ENCODE measurements at regions not wholly inside any gene's neighbourhood (a gene's known extent, or its start where the extent isn't known, plus 50 kb on each side); places are given as distances from the start of the nearest gene placed in this dataset.

GRCh38 chr22:49676783-49677494, 150.7 kb downstream of the BRD1 start:
- no peak for DNase-seq
- no peak for TF ChIP-seq POLR2A (IDR thresholded peaks at IDR 0.05)
- TF ChIP-seq CTCF (IDR thresholded peaks at IDR 0.05), result no peak
- H3K4me1 ChIP-seq, result no peaks in the 10 kb centered on the region
- H3K36me3 ChIP-seq, result no peaks in the 10 kb centered on the region
- 46 to 92% methylated on average over 2 to 4 of the region's 9 CpGs for WGBS, 2 donors
- H3K27me3 ChIP-seq, result peaks cover 0 to 41% (median 1%) of the 10 kb centered on the region in 4 donors
- no peak overlapping the region for H3K27ac ChIP-seq
- intact Hi-C loops (cut with DNase I), result no loop called here
- no peaks in the 10 kb centered on the region for H3K9me3 ChIP-seq
- no peak overlapping the region for H3K4me3 ChIP-seq

- WGBS, 2 donors, result 55 to 88% methylated on average over 2 to 5 of the region's 5 CpGs
- H3K4me3 ChIP-seq, result no peak overlapping the region
- peaks cover 0 to under 1% (median 0%) of the 10 kb centered on the region in 3 donors for H3K4me1 ChIP-seq
- H3K27ac ChIP-seq, result no peak overlapping the region
- no peaks in the 10 kb centered on the region for H3K36me3 ChIP-seq
- H3K27me3 ChIP-seq, result peaks cover 0 to 48% (median 4%) of the 10 kb centered on the region in 4 donors
- H3K9me3 ChIP-seq, result no peaks in the 10 kb centered on the region
- TF ChIP-seq POLR2A (IDR thresholded peaks at IDR 0.05) (no peak), CTCF (IDR thresholded peaks at IDR 0.05) (no peak)
- intact Hi-C loops (cut with DNase I), result no loop called here
- no peak for DNase-seq
These were observed 151.4 kb downstream of the BRD1 start for GRCh38 chr22:49676230-49676629.

GRCh38 chr22:49674479-49675050, 153.1 kb downstream of the BRD1 start:
- no peak for TF ChIP-seq CTCF (IDR thresholded peaks at IDR 0.05)
- no peak for TF ChIP-seq POLR2A (IDR thresholded peaks at IDR 0.05)
- no peak for DNase-seq
- Histone ChIP-seq H3K4me1 (peaks cover 0 to 15% (median 4%) of the 10 kb centered on the region in 3 donors), H3K27me3 (peaks cover 6 to 65% (median 11%) of the 10 kb centered on the region in 4 donors), H3K4me3 (no peak overlapping the region), H3K27ac (no peak overlapping the region), H3K9me3 (no peaks in the 10 kb centered on the region), H3K36me3 (no peaks in the 10 kb centered on the region)
- intact Hi-C loops (cut with DNase I), result no loop called here
- WGBS, 2 donors, result 76 to 83% methylated on average over 11 to 12 of the region's 12 CpGs

GRCh38 chr22:49673048-49673447, 154.6 kb downstream of the BRD1 start:
- intact Hi-C loops (cut with DNase I), result no loop called here
- Histone ChIP-seq H3K4me3 (no peak overlapping the region), H3K9me3 (no peaks in the 10 kb centered on the region), H3K27me3 (peaks cover 6 to 73% (median 11%) of the 10 kb centered on the region in 4 donors), H3K4me1 (peaks cover 0 to 15% (median 4%) of the 10 kb centered on the region in 3 donors), H3K36me3 (no peaks in the 10 kb centered on the region), H3K27ac (no peak overlapping the region)
- DNase-seq, result no peak
- 36 to 40% methylated on average over 10 to 14 of the region's 14 CpGs for WGBS, 2 donors
- TF ChIP-seq POLR2A (IDR thresholded peaks at IDR 0.05) (no peak), CTCF (IDR thresholded peaks at IDR 0.05) (no peak)

- Histone ChIP-seq H3K27me3 (peaks cover 6 to 71% (median 11%) of the 10 kb centered on the region in 4 donors), H3K4me3 (no peak overlapping the region), H3K4me1 (peaks cover 0 to 15% (median 4%) of the 10 kb centered on the region in 3 donors), H3K27ac (no peak overlapping the region), H3K9me3 (no peaks in the 10 kb centered on the region), H3K36me3 (no peaks in the 10 kb centered on the region)
- intact Hi-C loops (cut with DNase I), result no loop called here
- TF ChIP-seq POLR2A (IDR thresholded peaks at IDR 0.05) (no peak), CTCF (IDR thresholded peaks at IDR 0.05) (no peak)
- DNase-seq, result no peak
- 25 to 35% methylated on average over 7 to 8 of the region's 17 CpGs for WGBS, 2 donors
These were observed 155.6 kb downstream of the BRD1 start for GRCh38 chr22:49672014-49672516.

Data from esophagus squamous epithelium (tissue), 5 donors.